ENCODE measurements at regions not wholly inside any gene's neighbourhood (a gene's known extent, or its start where the extent isn't known, plus 50 kb on each side); places are given as distances from the start of the nearest gene placed in this dataset.

- TF ChIP-seq CTCF (conservative IDR thresholded peaks at IDR 0.05; ENCODE audit: low read length): no peak
Measured at GRCh38 chr4:173821876-173822275, 291.8 kb upstream of the HAND2 start.

GRCh38 chr4:173821036-173821435 lies 291.0 kb upstream of the HAND2 start:
- no peak for TF ChIP-seq CTCF (conservative IDR thresholded peaks at IDR 0.05; ENCODE audit: low read length)
- no peak overlapping the region for H3K4me3 ChIP-seq (ENCODE audit: low read length)
- peak; percentile 29 for DNase-seq (ENCODE audit: low read depth)

More at GRCh38 chr4:173821876-173822275, 291.8 kb upstream of the HAND2 start:
- no peak overlapping the region for H3K4me3 ChIP-seq (ENCODE audit: low read length)
- DNase-seq (ENCODE audit: low read depth): peak; percentile 67

GRCh38 chr4:173807347-173807746 lies 277.3 kb upstream of the HAND2 start:
- H3K4me3 ChIP-seq (ENCODE audit: low read length): no peak overlapping the region
- peak; percentile 52 for DNase-seq (ENCODE audit: low read depth)
- TF ChIP-seq CTCF (conservative IDR thresholded peaks at IDR 0.05; ENCODE audit: low read length): no peak

GRCh38 chr4:173805884-173806283 lies 275.9 kb upstream of the HAND2 start:
- no peak for DNase-seq (ENCODE audit: low read depth)
- no peak for TF ChIP-seq CTCF (conservative IDR thresholded peaks at IDR 0.05; ENCODE audit: low read length)
- H3K4me3 ChIP-seq (ENCODE audit: low read length): no peak overlapping the region

- H3K4me3 ChIP-seq (ENCODE audit: low read length): no peak overlapping the region
- no peak for TF ChIP-seq CTCF (conservative IDR thresholded peaks at IDR 0.05; ENCODE audit: low read length)
- DNase-seq (ENCODE audit: low read depth): no peak
Measured at GRCh38 chr4:173802662-173803022, 272.6 kb upstream of the HAND2 start.

- TF ChIP-seq CTCF (conservative IDR thresholded peaks at IDR 0.05; ENCODE audit: low read length): no peak
- DNase-seq (ENCODE audit: low read depth): peak; percentile 63
- H3K4me3 ChIP-seq (ENCODE audit: low read length): no peak overlapping the region
Measured at GRCh38 chr4:173801876-173802661, 272.0 kb upstream of the HAND2 start.

GRCh38 chr4:173801361-173801760 lies 271.3 kb upstream of the HAND2 start:
- DNase-seq (ENCODE audit: low read depth): no peak
- TF ChIP-seq CTCF (conservative IDR thresholded peaks at IDR 0.05; ENCODE audit: low read length): no peak
- no peak overlapping the region for H3K4me3 ChIP-seq (ENCODE audit: low read length)
